Endothelial cell (in vitro differentiated cells): ENCODE measurements at regions not wholly inside any gene's neighbourhood (a gene's known extent, or its start where the extent isn't known, plus 50 kb on each side); places are given as distances from the start of the nearest gene placed in this dataset.

Experiments
- DNase-seq: peaks from one replicate; pipeline ENCODE4 v3.0.0; 2021; ENCODE audit warnings: low spot score
- H3K27ac Mint-ChIP-seq: one replicate; pipeline ENCODE4 v1.8.0; 2021; ENCODE audit warnings: mixed read lengths, inconsistent platforms; ENCODE audit not compliant: unreplicated experiment
- H3K27me3 Mint-ChIP-seq: one replicate; pipeline ENCODE4 v1.8.0; 2021; ENCODE audit warnings: mild to moderate bottlenecking, moderate library complexity, mixed read lengths, inconsistent platforms; ENCODE audit not compliant: unreplicated experiment
- H3K36me3 Mint-ChIP-seq: one replicate; pipeline ENCODE4 v1.8.0; 2021; ENCODE audit warnings: mild to moderate bottlenecking, low read depth, mixed read lengths, inconsistent platforms; ENCODE audit not compliant: unreplicated experiment
- H3K4me1 Mint-ChIP-seq: one replicate; pipeline ENCODE4 v1.8.0; 2021; ENCODE audit warnings: mild to moderate bottlenecking, mixed read lengths, inconsistent platforms; ENCODE audit not compliant: unreplicated experiment
- H3K4me3 Mint-ChIP-seq: one replicate; pipeline ENCODE4 v1.8.0; 2021; ENCODE audit warnings: mild to moderate bottlenecking, mixed read lengths, inconsistent platforms; ENCODE audit not compliant: unreplicated experiment
- H3K9me3 Mint-ChIP-seq: one replicate; pipeline ENCODE4 v1.8.0; 2021; ENCODE audit warnings: mixed read lengths, inconsistent platforms; ENCODE audit not compliant: unreplicated experiment
- CTCF ChIP-seq: fragments of 200-600 bp; sonication (generic); IDR thresholded peaks from one replicate; pipeline ENCODE4 v1.5.0; 2021; ENCODE audit warnings: antibody characterized with exemption; ENCODE audit not compliant: unreplicated experiment

- DNase-seq = no peak
- Mint-ChIP-seq H3K9me3 (no peaks in the 10 kb centered on the region), H3K27me3 (no peaks in the 10 kb centered on the region), H3K36me3 (no peaks in the 10 kb centered on the region), H3K4me1 (peaks cover 5% of the 10 kb centered on the region), H3K4me3 (no peak overlapping the region), H3K27ac (no peak overlapping the region)
- no peak for TF ChIP-seq CTCF
Observed at GRCh38 chr9:81118416-81118815, 570.9 kb downstream of the TLE1 start.

- no peak overlapping the region for H3K27ac Mint-ChIP-seq
- no peak for DNase-seq
- TF ChIP-seq CTCF = no peak
Observed at GRCh38 chr9:81116340-81117137, 572.8 kb downstream of the TLE1 start.

GRCh38 chr9:81113453-81114124, 575.8 kb downstream of the TLE1 start:
- Mint-ChIP-seq H3K27ac (no peak overlapping the region), H3K36me3 (no peaks in the 10 kb centered on the region), H3K9me3 (no peaks in the 10 kb centered on the region), H3K27me3 (no peaks in the 10 kb centered on the region), H3K4me3 (no peak overlapping the region), H3K4me1 (peaks cover 7% of the 10 kb centered on the region)
- no peak for DNase-seq
- TF ChIP-seq CTCF = no peak

More at GRCh38 chr9:81116340-81117137, 572.8 kb downstream of the TLE1 start:
- no peaks in the 10 kb centered on the region for H3K36me3 Mint-ChIP-seq
- H3K27me3 Mint-ChIP-seq = no peaks in the 10 kb centered on the region
- peaks cover 7% of the 10 kb centered on the region for H3K4me1 Mint-ChIP-seq
- H3K9me3 Mint-ChIP-seq = no peaks in the 10 kb centered on the region
- H3K4me3 Mint-ChIP-seq = no peak overlapping the region

DNA sequence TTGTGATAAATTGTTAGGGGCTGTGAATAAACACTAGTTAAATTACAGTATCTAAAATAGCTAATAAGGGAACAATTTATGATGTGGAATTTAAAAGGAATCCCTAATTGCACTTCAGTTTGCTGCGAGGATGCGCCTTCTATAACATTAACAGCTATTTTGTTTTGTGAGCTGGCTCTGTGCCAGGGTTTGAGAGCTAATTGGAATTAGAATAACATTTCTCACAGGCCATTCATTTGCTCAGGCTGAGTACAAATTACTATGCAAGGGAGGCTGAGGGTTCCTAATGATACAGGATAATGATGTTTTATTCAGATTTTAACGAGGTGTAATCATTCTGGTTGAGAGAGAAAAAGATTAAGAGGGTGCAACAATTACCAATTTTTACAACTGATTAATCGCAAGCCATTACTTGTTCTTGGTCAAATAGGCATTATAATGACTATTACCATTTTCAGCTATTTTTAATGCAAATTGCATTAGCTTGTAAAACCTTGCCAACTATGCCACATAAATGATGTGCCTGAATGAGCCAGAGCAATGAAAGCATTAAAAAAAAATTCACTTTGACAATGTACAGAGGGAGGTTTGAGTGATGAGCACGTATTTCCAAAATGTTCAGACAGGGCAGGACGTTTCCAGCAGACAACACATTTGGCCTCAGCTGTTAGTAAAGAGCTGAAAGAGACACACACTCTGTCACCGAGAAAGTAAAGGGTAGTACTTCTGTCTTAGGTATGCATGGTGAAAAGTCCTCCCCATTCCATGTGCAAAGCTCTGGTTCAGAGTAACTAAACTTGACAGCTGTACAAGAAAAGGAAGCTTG, 576.5 kb downstream of the TLE1 start:
- H3K4me3 Mint-ChIP-seq = no peak overlapping the region
- no peaks in the 10 kb centered on the region for H3K36me3 Mint-ChIP-seq
- peaks cover 10% of the 10 kb centered on the region for H3K4me1 Mint-ChIP-seq
- no peak for DNase-seq
- no peak overlapping the region for H3K27ac Mint-ChIP-seq
- no peak for TF ChIP-seq CTCF
- H3K9me3 Mint-ChIP-seq = no peaks in the 10 kb centered on the region
- H3K27me3 Mint-ChIP-seq = no peaks in the 10 kb centered on the region
